Activated CD8-positive, alpha-beta memory T cell treated with anti-CD3 and anti-CD28 coated beads, Interleukin-2, amount 50 U/mL, for 1 hour (primary cell): ENCODE measurements at regions not wholly inside any gene's neighbourhood (a gene's known extent, or its start where the extent isn't known, plus 50 kb on each side); places are given as distances from the start of the nearest gene placed in this dataset.

Experiments
- DNase-seq: peaks from one replicate; pipeline ENCODE4 v3.0.0-alpha.2; 2020; ENCODE audit errors: extremely low read depth

- DNase-seq, result no peak
Observed at GRCh38 chr2:58965602-58966001, 724.5 kb upstream of the FANCL start.

- DNase-seq, result no peak
Observed at GRCh38 chr2:58959996-58960395, 718.9 kb upstream of the FANCL start.

DNA sequence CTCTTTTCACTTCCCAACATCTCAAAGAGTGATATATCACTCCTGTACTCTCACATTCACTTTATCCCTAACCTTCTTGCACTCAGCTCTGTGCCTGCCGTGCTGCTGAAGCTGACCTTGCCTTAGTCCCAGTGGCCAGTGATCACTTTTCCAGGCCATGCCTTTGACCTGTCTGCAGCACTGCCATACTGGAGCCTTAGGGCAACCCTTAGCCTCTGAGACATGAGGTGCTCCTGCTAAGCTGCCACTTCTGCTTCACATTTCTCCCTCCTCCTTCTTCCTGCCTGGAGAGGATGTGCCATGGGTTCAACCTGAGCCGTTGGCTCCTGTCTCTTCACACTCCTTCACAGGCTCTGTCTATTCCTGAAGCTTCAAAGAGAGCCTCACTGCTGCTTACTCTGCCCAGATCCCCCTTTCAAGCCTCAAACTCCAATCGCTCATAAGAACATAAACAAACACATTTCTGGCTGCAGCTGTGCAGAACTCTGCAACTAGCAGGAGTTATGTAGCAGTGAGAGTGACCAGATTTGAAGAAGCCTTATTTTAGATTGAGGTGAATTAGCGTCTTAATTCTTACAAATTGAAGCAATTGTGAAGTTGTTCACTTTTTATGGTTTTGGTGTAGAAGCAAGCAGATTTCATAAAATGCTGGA is 716.2 kb upstream of the FANCL start:
- DNase-seq, result no peak

- DNase-seq, result no peak
Observed at GRCh38 chr2:58954880-58955385, 713.8 kb upstream of the FANCL start.

DNA sequence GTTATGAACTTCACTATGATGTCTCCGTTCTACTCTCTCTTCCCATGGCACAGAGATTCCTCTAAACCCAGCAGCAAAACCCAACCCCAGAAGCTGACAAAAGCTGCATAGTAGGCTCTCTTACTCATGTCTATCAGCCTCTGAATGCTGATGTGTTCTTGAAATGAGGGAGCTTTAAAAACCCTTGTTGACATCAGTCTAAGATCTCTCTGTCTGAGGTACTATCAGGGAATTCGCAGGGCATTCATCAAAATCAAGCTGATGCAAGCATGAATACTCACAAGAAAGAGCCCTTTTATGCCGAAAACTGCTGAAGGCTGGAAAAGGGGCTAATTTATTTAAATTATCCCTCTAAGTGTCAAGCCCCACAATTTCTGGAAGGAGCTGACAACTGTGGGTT is 710.6 kb upstream of the FANCL start:
- DNase-seq, result no peak

GRCh38 chr2:58950795-58951462 is 709.8 kb upstream of the FANCL start:
- DNase-seq, result no peak

DNA sequence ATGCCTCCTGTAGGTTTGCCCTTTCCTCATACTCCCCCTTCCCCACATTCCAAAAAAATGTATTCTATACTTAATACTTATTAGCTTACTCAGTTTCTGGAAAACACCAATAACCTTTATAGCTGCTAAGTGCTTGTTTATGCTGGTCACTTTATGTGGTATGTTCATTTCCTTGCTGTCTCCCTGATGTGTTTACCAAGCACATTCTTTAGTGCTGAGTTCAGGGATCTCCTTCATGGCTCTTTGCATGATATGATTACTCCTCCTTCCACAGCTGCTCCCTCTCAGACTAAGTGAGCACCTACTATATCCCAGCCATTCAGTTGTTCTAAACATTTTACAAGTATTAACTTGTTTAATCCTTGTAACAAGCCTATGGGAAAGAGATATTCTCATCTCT is 698.3 kb upstream of the FANCL start:
- DNase-seq, result no peak

- no peak for DNase-seq
Observed at GRCh38 chr2:58938988-58939387, 697.9 kb upstream of the FANCL start.

- no peak for DNase-seq
Observed at GRCh38 chr2:58932801-58933200, 691.7 kb upstream of the FANCL start.

GRCh38 chr2:58930537-58930936 is 689.4 kb upstream of the FANCL start:
- DNase-seq, result no peak

- no peak for DNase-seq
Observed at GRCh38 chr2:58928973-58929372, 687.8 kb upstream of the FANCL start.

- no peak for DNase-seq
Observed at GRCh38 chr2:58928391-58928790, 687.3 kb upstream of the FANCL start.

- no peak for DNase-seq
Observed at GRCh38 chr2:58926112-58926511, 685.0 kb upstream of the FANCL start.

- DNase-seq, result no peak
Observed at GRCh38 chr2:58925676-58926081, 684.6 kb upstream of the FANCL start.

DNA sequence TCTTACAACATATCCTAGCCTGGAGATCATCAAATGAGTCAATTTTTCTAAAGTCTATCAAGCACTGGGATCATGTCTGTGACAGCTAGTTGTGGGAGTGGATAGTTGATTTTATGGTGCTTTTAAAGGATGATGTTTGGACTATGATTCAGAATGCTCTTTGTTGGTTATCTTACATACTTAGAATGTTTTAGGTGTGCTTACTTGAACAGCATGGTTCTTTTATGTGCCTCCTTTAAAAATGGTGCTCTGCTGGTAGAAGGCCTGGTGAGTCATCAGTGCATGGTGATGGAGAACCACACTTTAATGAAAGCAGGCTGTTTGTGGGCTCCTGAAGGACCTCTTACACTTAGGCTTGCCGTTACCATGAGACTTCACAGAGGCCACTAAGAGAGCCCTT is 682.7 kb upstream of the FANCL start:
- DNase-seq, result no peak

DNA sequence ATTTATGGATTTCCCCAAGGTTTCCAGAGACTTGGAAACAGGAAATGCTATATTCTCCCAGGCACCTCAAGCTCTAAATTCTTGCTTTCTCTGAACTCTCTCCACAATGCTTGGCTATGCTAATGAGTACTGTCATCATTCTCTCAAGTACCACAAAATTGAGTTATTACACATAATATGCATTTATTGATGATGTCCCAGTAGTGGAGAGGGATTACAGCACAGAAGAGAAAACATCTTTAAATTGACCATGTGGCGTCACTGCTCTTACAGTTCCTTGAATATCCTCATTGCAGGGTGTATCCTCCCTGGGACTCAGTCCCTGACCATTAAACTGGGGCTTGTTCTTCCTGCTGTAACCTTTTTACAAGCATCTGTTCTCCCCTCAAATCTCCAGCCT is 681.1 kb upstream of the FANCL start:
- DNase-seq, result no peak

- no peak for DNase-seq
Observed at GRCh38 chr2:58921676-58922075, 680.6 kb upstream of the FANCL start.

DNA sequence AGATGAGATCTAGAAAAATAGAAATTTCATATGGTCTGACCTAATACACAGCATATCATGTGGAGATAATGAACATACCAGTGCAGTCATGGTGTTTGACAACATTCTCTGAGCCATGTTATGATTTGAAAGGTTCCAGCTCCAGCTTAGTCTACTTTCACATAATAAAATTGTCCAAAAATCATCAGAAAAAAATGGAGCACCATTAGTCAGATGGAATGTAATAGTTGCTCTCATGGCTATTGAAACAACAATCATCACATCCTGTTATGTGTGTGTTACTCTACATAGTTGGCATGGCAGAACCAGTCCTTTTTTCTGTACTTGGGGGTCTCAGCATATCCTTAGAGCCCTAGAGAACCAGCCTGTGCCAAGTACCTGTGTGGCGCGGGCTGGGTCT is 678.9 kb upstream of the FANCL start:
- no peak for DNase-seq

DNA sequence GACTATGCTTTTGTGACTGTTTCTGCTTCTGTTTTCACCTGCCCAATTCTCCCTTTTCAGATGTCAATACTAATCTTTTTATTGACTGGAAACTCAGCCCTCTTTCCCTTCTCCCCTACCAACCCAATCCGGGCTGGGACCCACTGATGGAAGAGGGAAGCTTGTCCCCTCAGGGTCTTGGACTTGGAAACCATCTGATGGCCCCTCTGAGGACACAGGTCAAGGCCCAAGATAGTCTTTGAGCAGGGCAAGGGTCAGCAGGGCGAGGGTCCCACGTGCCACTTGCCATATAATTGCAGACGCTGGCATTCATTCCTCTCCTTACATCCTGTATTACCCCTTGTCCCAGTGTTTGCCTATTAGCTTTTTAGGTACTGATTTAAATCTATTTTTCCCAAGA is 678.2 kb upstream of the FANCL start:
- no peak for DNase-seq

DNA sequence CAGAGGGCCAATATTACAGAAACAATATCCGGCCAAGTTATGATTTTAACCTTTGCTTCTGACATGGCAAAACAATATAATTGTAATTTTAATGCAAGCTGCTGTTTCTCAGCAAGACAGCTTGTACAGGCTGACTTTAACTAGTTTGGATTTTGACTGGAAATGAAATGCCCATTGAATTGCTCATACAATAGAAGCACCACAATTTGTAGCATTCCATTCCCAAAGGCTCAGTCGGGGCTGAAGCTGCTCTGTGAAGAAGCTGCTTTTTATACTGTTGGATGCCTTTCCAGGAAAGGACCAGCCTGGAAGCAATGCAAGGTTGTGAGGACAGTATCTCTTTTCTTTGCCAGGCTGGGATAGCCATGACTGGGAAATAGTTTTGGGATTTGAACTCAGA is 677.0 kb upstream of the FANCL start:
- no peak for DNase-seq

- no peak for DNase-seq
Observed at GRCh38 chr2:58917596-58917995, 676.5 kb upstream of the FANCL start.

GRCh38 chr2:58916063-58916462 is 674.9 kb upstream of the FANCL start:
- DNase-seq, result no peak

DNA sequence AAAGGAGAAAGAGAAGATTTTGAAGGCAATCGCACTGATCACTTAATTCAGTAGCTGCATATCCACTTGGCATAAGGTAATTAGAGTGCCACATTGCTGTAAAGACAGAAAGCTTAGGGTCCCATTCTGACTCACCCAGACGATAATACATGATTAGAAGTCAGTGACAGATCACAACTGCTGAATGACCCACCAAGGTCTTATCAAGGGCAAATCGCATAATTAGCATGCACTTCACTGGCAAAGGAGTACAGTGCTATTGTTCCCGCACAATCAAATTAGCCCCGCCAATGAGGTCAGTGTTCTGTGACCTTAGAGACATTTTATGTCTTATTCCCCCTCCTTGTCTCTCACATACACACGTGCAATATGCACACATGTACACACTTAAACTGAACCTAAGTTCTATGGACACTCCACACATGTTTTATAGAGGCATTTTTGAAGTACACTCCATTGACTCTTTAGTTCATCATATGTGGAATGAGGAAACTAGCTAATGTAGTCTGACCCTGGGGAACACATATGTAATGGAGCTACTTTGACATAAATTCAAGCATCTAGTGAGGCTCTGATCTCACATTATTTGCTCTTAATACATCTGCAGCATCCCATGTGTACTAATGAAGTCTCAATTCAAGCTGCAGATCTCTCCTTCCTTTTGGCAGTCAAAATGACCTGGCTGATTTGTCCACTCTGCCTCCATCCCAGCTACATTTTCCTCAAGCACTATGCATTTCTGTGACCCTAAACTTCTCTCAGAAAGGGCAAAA is 673.8 kb upstream of the FANCL start:
- no peak for DNase-seq
